ENCODE measurements at regions not wholly inside any gene's neighbourhood (a gene's known extent, or its start where the extent isn't known, plus 50 kb on each side); places are given as distances from the start of the nearest gene placed in this dataset.

GRCh38 chrX:84737471-84737871, 235.2 kb upstream of the HDX start:
- no peak for TF ChIP-seq CTCF (conservative IDR thresholded peaks at IDR 0.05 in 1 of 2, IDR thresholded peaks at IDR 0.05 in 1 of 2; ENCODE audit: extremely low read depth in 1 of 2, insufficient read depth in 1 of 2, low read depth in 1 of 2, low read length in 2 of 2)
- TF ChIP-seq EZH2 (IDR thresholded peaks at IDR 0.05; ENCODE audit: borderline replicate concordance, low read length) = no peak
